ENCODE measurements at regions not wholly inside any gene's neighbourhood (a gene's known extent, or its start where the extent isn't known, plus 50 kb on each side); places are given as distances from the start of the nearest gene placed in this dataset.

GRCh38 chr2:67295406-67295805, 101.7 kb upstream of the ETAA1 start:
- no peak overlapping the region for H3K27ac ChIP-seq
- H3K9me3 ChIP-seq (ENCODE audit: low read depth): no peaks in the 10 kb centered on the region
- H3K36me3 ChIP-seq: no peaks in the 10 kb centered on the region
- no peak for DNase-seq (ENCODE audit: low read depth in 1 of 2, low spot score in 1 of 2)
- no peaks in the 10 kb centered on the region for H3K27me3 ChIP-seq
- no peaks in the 10 kb centered on the region for H3K4me1 ChIP-seq (ENCODE audit: low read depth)
- TF ChIP-seq CTCF (IDR thresholded peaks at IDR 0.05; ENCODE audit: low read depth, low read length): no peak
- no peak overlapping the region for H3K4me3 ChIP-seq

GRCh38 chr2:67295851-67296250, 101.3 kb upstream of the ETAA1 start:
- Histone ChIP-seq H3K27me3 (no peaks in the 10 kb centered on the region), H3K36me3 (no peaks in the 10 kb centered on the region), H3K4me1 (ENCODE audit: low read depth) (no peaks in the 10 kb centered on the region), H3K4me3 (no peak overlapping the region), H3K9me3 (ENCODE audit: low read depth) (no peaks in the 10 kb centered on the region), H3K27ac (no peak overlapping the region)
- TF ChIP-seq CTCF (IDR thresholded peaks at IDR 0.05; ENCODE audit: low read depth, low read length): no peak
- DNase-seq (ENCODE audit: low read depth in 1 of 2, low spot score in 1 of 2): no peak

GRCh38 chr2:67304300-67304890, 92.7 kb upstream of the ETAA1 start:
- Histone ChIP-seq H3K27ac (no peak overlapping the region), H3K27me3 (no peaks in the 10 kb centered on the region), H3K36me3 (no peaks in the 10 kb centered on the region), H3K9me3 (ENCODE audit: low read depth) (no peaks in the 10 kb centered on the region), H3K4me1 (ENCODE audit: low read depth) (no peaks in the 10 kb centered on the region), H3K4me3 (no peak overlapping the region)
- no peak for DNase-seq (ENCODE audit: low read depth in 1 of 2, low spot score in 1 of 2)
- TF ChIP-seq CTCF (IDR thresholded peaks at IDR 0.05; ENCODE audit: low read depth, low read length): no peak

GRCh38 chr2:67309281-67309680, 87.9 kb upstream of the ETAA1 start:
- Histone ChIP-seq H3K27ac (no peak overlapping the region), H3K36me3 (no peaks in the 10 kb centered on the region), H3K4me1 (ENCODE audit: low read depth) (peaks cover 9% of the 10 kb centered on the region), H3K9me3 (ENCODE audit: low read depth) (no peaks in the 10 kb centered on the region), H3K4me3 (no peak overlapping the region), H3K27me3 (no peaks in the 10 kb centered on the region)
- no peak for DNase-seq (ENCODE audit: low read depth in 1 of 2, low spot score in 1 of 2)
- TF ChIP-seq CTCF (IDR thresholded peaks at IDR 0.05; ENCODE audit: low read depth, low read length): no peak

GRCh38 chr2:67311536-67311935, 85.6 kb upstream of the ETAA1 start:
- peaks cover 9% of the 10 kb centered on the region for H3K4me1 ChIP-seq (ENCODE audit: low read depth)
- no peak overlapping the region for H3K4me3 ChIP-seq
- no peaks in the 10 kb centered on the region for H3K36me3 ChIP-seq
- H3K27ac ChIP-seq: no peak overlapping the region
- H3K27me3 ChIP-seq: no peaks in the 10 kb centered on the region
- no peak for TF ChIP-seq CTCF (IDR thresholded peaks at IDR 0.05; ENCODE audit: low read depth, low read length)
- H3K9me3 ChIP-seq (ENCODE audit: low read depth): no peaks in the 10 kb centered on the region
- DNase-seq (ENCODE audit: low read depth in 1 of 2, low spot score in 1 of 2): peak in 1 of 2 donors; percentile 80

- Histone ChIP-seq H3K36me3 (no peaks in the 10 kb centered on the region), H3K27ac (no peak overlapping the region), H3K4me1 (ENCODE audit: low read depth) (peaks cover 9% of the 10 kb centered on the region), H3K27me3 (no peaks in the 10 kb centered on the region), H3K9me3 (ENCODE audit: low read depth) (no peaks in the 10 kb centered on the region), H3K4me3 (no peak overlapping the region)
- DNase-seq (ENCODE audit: low read depth in 1 of 2, low spot score in 1 of 2): no peak
- TF ChIP-seq CTCF (IDR thresholded peaks at IDR 0.05; ENCODE audit: low read depth, low read length): no peak
Measured at GRCh38 chr2:67312871-67313270, 84.3 kb upstream of the ETAA1 start.

All from cardiac muscle cell (in vitro differentiated cells and primary cell).